CD4-positive, alpha-beta T cell treated with Interleukin-6 for 4 hours (primary cell): ENCODE measurements at regions not wholly inside any gene's neighbourhood (a gene's known extent, or its start where the extent isn't known, plus 50 kb on each side); places are given as distances from the start of the nearest gene placed in this dataset.
"Not testable (repeated sequence)": the region's sequence is repeated elsewhere in the genome, so short reads cannot be mapped to it uniquely, and the experiment has no call there.

ENCODE experiments used
- DNase-seq: peaks from one replicate; pipeline ENCODE4 v3.0.0-alpha.2; 2020; ENCODE audit warnings: mixed read lengths

GRCh38 chr16:65280845-65281512 is 159.1 kb upstream of the CDH11 start:
- no peak for DNase-seq

- DNase-seq: no peak
Measured at GRCh38 chr16:65279576-65279975, 157.7 kb upstream of the CDH11 start.

- no peak for DNase-seq
Measured at GRCh38 chr16:65278874-65279273, 157.0 kb upstream of the CDH11 start.

- DNase-seq: no peak
Measured at GRCh38 chr16:65274566-65274965, 152.7 kb upstream of the CDH11 start.

GRCh38 chr16:65272699-65273414 is 151.0 kb upstream of the CDH11 start:
- no peak for DNase-seq

GRCh38 chr16:65271996-65272395 is 150.1 kb upstream of the CDH11 start:
- no peak for DNase-seq

GRCh38 chr16:65268331-65268730 is 146.5 kb upstream of the CDH11 start:
- no peak for DNase-seq

- DNase-seq: no peak
Measured at GRCh38 chr16:65263896-65264295, 142.0 kb upstream of the CDH11 start.

GRCh38 chr16:65260746-65261145 is 138.9 kb upstream of the CDH11 start:
- DNase-seq: no peak

GRCh38 chr16:65254144-65254543 is 132.3 kb upstream of the CDH11 start:
- no peak for DNase-seq

- DNase-seq: no peak
Measured at GRCh38 chr16:65249768-65250167, 127.9 kb upstream of the CDH11 start.

- no peak for DNase-seq
Measured at GRCh38 chr16:65244787-65245186, 122.9 kb upstream of the CDH11 start.

GRCh38 chr16:65235339-65236177 is 113.7 kb upstream of the CDH11 start:
- no peak for DNase-seq

GRCh38 chr16:65234721-65235320 is 113.0 kb upstream of the CDH11 start:
- DNase-seq: not testable (repeated sequence)

- DNase-seq: no peak
Measured at GRCh38 chr16:65229191-65229662, 107.4 kb upstream of the CDH11 start.

- DNase-seq: no peak
Measured at GRCh38 chr16:65227150-65227835, 105.4 kb upstream of the CDH11 start.

- no peak for DNase-seq
Measured at GRCh38 chr16:65226077-65226476, 104.2 kb upstream of the CDH11 start.

GRCh38 chr16:65225488-65225887 is 103.6 kb upstream of the CDH11 start:
- DNase-seq: no peak

GRCh38 chr16:65224994-65225393 is 103.1 kb upstream of the CDH11 start:
- DNase-seq: no peak

GRCh38 chr16:65224471-65224870 is 102.6 kb upstream of the CDH11 start:
- DNase-seq: no peak

- no peak for DNase-seq
Measured at GRCh38 chr16:65223335-65223734, 101.5 kb upstream of the CDH11 start.

- no peak for DNase-seq
Measured at GRCh38 chr16:65222536-65222935, 100.7 kb upstream of the CDH11 start.

GRCh38 chr16:65222049-65222448 is 100.2 kb upstream of the CDH11 start:
- no peak for DNase-seq
